Ovary (tissue), 7 donors: ENCODE measurements at regions not wholly inside any gene's neighbourhood (a gene's known extent, or its start where the extent isn't known, plus 50 kb on each side); places are given as distances from the start of the nearest gene placed in this dataset.

Source experiments
- DNase-seq, 5 donors: peaks; one replicate each; pipeline ENCODE4 v3.0.0-alpha.2; 2019 to 2020
- H3K27ac ChIP-seq, 2 donors: fragments of 200-600 bp; one replicate each; pipeline versions ENCODE4 v1.5.1 to v1.8.0; 2019 to 2022
- H3K27me3 ChIP-seq: fragments of 200-600 bp; one replicate; pipeline ENCODE4 v1.8.0; 2022
- H3K36me3 ChIP-seq: fragments of 200-600 bp; sonication (generic); one replicate; pipeline ENCODE4 v1.5.1; 2019
- H3K4me1 ChIP-seq: one replicate; pipeline ENCODE4 v1.8.1; 2013; ENCODE audit warnings: mild to moderate bottlenecking, moderate library complexity; ENCODE audit not compliant: insufficient read depth
- H3K4me3 ChIP-seq: fragments of 200-600 bp; sonication (generic); one replicate; pipeline ENCODE4 v1.5.1; 2017
- H3K9me3 ChIP-seq, 2 donors: fragments of 200-600 bp in 1 of 2; sonication (generic) in 1 of 2; one replicate each; pipeline versions ENCODE4 v1.5.1 to v1.8.1; 2013 to 2019; ENCODE audit warnings: mild to moderate bottlenecking in 1 of 2, moderate library complexity in 1 of 2
- EP300 ChIP-seq: sonication (generic); formaldehyde crosslinking; IDR thresholded peaks from one replicate; pipeline ENCODE4 v1.6.1; 2017; ENCODE audit warnings: antibody characterized with exemption
- POLR2A ChIP-seq: fragments of 450-650 bp; IDR thresholded peaks from one replicate; pipeline ENCODE4 v1.6.1; 2017; ENCODE audit warnings: antibody characterized with exemption, mild to moderate bottlenecking, moderate library complexity
- WGBS, 3 donors: extraction: QIAGEN DNeasy Blood & Tissue Kit in 1 of 3; methylation state at CpG; one replicate each; pipeline versions ENCODE4 v1.1.5 to v1.1.7; 2013 to 2017; 5-methylcytosine and 5-hydroxymethylcytosine counted together
- intact Hi-C, 4 donors: fragments of 100-400 bp; cut with DNase I; formaldehyde crosslinking; loops; one replicate each; pipeline versions ENCODE4 v1.11.0 to v1.15.1; 2022 to 2023
- TF ChIP-seq, protein P1 (sequence below), 3 donors: fragments of 450-650 bp in 2 of 3; fragments of 200-600 bp in 1 of 3; IDR thresholded peaks; one replicate each; pipeline versions ENCODE4 v1.5.1 to v1.8.0; 2016 to 2022; ENCODE audit warnings: antibody characterized with exemption in 3 of 3, mild to moderate bottlenecking in 1 of 3
- donor health status: DM: no; HTN: no; CAD: no; lungs with moderate emphysema.
- donor health status: DM: no; HTN: no; CAD: no.
- donor health status: Bipolar disorder and iron deficiency.
- donor health status: DM: no; HTN: no; CAD: no.
- donor health status: DM: yes; HTN: yes; CAD: no.

DNA sequence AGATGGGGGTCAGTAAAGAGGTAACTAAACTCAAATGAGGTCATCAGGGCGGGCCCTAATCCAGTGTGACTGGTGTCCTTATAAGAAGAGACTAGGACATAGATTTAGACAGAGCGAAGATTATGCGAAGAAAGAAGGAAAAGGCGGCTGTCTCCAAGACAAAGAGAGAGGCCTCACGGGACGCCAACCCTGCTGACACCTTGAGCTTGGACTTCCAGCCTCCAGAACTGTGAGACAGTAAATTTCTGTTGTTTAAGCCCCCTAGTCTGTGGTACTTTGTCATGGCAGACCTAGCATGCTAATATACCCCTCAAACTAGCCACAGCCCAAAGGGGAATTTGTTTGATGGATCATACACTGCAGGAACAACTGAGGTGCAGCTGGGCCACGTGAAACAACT is 183.0 kb downstream of the ABHD5 start:
- Histone ChIP-seq H3K27ac (no peak overlapping the region), H3K9me3 (no peaks in the 10 kb centered on the region), H3K4me1 (peaks cover 4% of the 10 kb centered on the region), H3K4me3 (no peak overlapping the region), H3K36me3 (no peaks in the 10 kb centered on the region), H3K27me3 (no peaks in the 10 kb centered on the region)
- TF ChIP-seq, protein P1, sequence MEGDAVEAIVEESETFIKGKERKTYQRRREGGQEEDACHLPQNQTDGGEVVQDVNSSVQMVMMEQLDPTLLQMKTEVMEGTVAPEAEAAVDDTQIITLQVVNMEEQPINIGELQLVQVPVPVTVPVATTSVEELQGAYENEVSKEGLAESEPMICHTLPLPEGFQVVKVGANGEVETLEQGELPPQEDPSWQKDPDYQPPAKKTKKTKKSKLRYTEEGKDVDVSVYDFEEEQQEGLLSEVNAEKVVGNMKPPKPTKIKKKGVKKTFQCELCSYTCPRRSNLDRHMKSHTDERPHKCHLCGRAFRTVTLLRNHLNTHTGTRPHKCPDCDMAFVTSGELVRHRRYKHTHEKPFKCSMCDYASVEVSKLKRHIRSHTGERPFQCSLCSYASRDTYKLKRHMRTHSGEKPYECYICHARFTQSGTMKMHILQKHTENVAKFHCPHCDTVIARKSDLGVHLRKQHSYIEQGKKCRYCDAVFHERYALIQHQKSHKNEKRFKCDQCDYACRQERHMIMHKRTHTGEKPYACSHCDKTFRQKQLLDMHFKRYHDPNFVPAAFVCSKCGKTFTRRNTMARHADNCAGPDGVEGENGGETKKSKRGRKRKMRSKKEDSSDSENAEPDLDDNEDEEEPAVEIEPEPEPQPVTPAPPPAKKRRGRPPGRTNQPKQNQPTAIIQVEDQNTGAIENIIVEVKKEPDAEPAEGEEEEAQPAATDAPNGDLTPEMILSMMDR (IDR thresholded peaks at IDR 0.05), result no peak
- TF ChIP-seq EP300 (no peak), POLR2A (no peak)
- intact Hi-C loops, result no loop called here
- DNase-seq, result no peak
- WGBS, 3 donors, result 94 to 96% (median 95%) methylated on average over 7 of the region's 7 CpGs

DNA sequence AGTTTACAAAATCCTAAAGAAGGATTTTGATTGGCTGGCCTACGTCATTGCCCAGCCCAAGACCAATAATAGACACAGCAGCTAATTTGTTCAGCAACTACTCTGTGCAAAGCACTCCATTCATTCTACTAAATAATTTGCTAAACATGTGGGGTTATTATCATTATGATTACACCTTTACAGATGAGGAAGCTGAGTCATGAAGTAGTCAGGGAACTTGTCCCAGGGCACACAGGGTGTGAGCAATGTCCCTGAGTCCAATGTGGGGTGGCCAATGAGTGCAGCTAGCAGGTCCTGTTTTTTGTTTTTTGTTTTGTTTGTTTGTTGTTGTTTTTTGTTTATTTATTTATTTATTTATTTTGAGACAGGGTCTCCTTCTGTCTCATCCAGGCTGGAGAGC is 183.6 kb downstream of the ABHD5 start:
- DNase-seq, result no peak
- intact Hi-C loops, result no loop called here
- Histone ChIP-seq H3K4me1 (peaks cover 4% of the 10 kb centered on the region), H3K9me3 (no peaks in the 10 kb centered on the region), H3K4me3 (no peak overlapping the region), H3K36me3 (no peaks in the 10 kb centered on the region), H3K27me3 (no peaks in the 10 kb centered on the region), H3K27ac (no peak overlapping the region)
- TF ChIP-seq POLR2A (no peak), EP300 (no peak)
- TF ChIP-seq, protein P1 (IDR thresholded peaks at IDR 0.05), result no peak
- WGBS, 3 donors, result 80 to 96% (median 91%) methylated on average over 1 of the region's 1 CpG

DNA sequence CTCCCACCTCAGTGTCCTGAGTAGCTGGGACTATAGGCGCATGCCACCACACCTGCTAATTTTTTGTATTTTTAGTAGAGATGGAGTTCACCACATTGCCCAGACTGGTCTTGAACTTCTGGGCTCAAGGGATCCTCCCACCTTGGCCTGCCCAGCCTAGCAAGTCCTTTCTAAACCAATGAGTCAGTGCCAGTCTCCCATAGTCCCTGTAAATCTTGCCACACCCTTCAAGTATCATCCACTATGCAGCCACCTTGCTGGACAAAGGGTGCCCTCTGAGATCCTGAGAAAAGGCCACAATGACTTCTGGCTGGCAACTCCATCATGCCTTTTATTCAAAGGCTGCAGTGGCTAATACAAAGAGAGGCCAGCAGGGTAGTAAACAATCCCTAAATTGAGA is 184.0 kb downstream of the ABHD5 start:
- TF ChIP-seq, protein P1 (IDR thresholded peaks at IDR 0.05), result no peak
- TF ChIP-seq POLR2A (no peak), EP300 (no peak)
- no peak for DNase-seq
- Histone ChIP-seq H3K36me3 (no peaks in the 10 kb centered on the region), H3K27ac (no peak overlapping the region), H3K4me3 (no peak overlapping the region), H3K27me3 (no peaks in the 10 kb centered on the region), H3K4me1 (peaks cover 4% of the 10 kb centered on the region), H3K9me3 (no peaks in the 10 kb centered on the region)
- 93 to 100% (median 98%) methylated on average over 1 of the region's 1 CpG for WGBS, 3 donors
- intact Hi-C loops, result no loop called here

DNA sequence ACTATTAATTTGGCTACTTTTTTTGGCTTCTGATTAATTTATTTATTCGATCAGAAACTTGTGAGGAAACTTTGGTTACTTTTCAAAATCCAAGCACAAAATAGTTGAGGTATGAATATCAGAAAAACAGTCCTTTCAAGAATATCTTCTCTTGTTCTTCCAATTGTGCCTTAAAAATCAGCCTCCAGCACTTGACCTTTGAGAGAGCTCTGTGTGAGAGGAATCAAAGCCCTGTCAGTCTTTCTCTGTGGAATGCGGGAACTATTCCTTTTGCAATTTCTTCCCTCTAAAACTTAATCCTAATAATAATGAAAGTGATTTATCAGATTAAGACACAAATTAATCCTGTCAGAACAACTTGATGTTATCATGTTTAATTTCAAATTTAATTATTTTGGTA is 185.9 kb downstream of the ABHD5 start:
- Histone ChIP-seq H3K4me1 (no peaks in the 10 kb centered on the region), H3K4me3 (no peak overlapping the region), H3K27ac (no peak overlapping the region), H3K9me3 (no peaks in the 10 kb centered on the region), H3K27me3 (no peaks in the 10 kb centered on the region), H3K36me3 (no peaks in the 10 kb centered on the region)
- DNase-seq, result no peak
- 88 to 91% (median 89%) methylated on average over 2 of the region's 2 CpGs for WGBS, 3 donors
- intact Hi-C loops, result no loop called here
- no peak for TF ChIP-seq POLR2A
- no peak for TF ChIP-seq EP300
- TF ChIP-seq, protein P1 (IDR thresholded peaks at IDR 0.05), result no peak

DNA sequence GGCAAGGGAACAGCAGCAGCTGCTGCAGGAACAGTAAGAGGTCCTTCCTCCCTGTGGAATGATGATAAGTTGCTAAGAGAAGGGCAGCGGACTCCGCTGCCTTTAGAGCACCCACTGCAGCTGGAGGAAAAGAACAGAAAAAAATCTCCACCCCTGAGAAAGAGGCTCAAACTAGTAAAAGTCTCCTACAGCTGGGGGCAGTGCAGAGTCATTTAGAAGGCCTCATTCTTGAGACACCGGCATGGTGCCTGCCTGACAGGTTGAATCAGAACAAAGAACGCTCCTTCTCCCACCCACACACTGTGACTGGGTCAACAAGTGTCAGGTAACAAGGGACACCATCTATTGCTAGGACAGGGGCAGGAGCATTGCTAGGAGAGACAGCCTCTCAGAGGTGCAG is 188.4 kb downstream of the ABHD5 start:
- H3K36me3 ChIP-seq, result no peaks in the 10 kb centered on the region
- H3K4me1 ChIP-seq, result peaks cover 12% of the 10 kb centered on the region
- intact Hi-C loops, result no loop called here
- TF ChIP-seq EP300 (no peak), POLR2A (no peak)
- TF ChIP-seq, protein P1 (IDR thresholded peaks at IDR 0.05), result no peak
- H3K27ac ChIP-seq, result no peak overlapping the region
- no peaks in the 10 kb centered on the region for H3K27me3 ChIP-seq
- no peak for DNase-seq
- H3K4me3 ChIP-seq, result no peak overlapping the region
- 39 to 51% (median 44%) methylated on average over 4 of the region's 4 CpGs for WGBS, 3 donors
- H3K9me3 ChIP-seq, result no peaks in the 10 kb centered on the region
